ENCODE measurements at regions not wholly inside any gene's neighbourhood (a gene's known extent, or its start where the extent isn't known, plus 50 kb on each side); places are given as distances from the start of the nearest gene placed in this dataset.

GRCh38 chr2:180677200-180677599 is 303.2 kb upstream of the UBE2E3 start:
- H3K27ac ChIP-seq = no peak overlapping the region
- H3K4me2 ChIP-seq (ENCODE audit: low read length) = no peak overlapping the region
- no peak overlapping the region for H2AFZ ChIP-seq
- H3K36me3 ChIP-seq (ENCODE audit: control insufficient read depth, insufficient read depth, low read length) = no peaks in the 10 kb centered on the region
- H3K9me3 ChIP-seq (ENCODE audit: control insufficient read depth, low read length) = no peaks in the 10 kb centered on the region
- TF ChIP-seq CTCF (IDR thresholded peaks at IDR 0.05) = no peak
- no peaks in the 10 kb centered on the region for H3K4me1 ChIP-seq
- H3K27me3 ChIP-seq (ENCODE audit: control insufficient read depth, insufficient read depth, low read length) = no peaks in the 10 kb centered on the region
- H3K79me2 ChIP-seq = no peaks in the 10 kb centered on the region
- H3K9ac ChIP-seq = no peak overlapping the region
- no peak overlapping the region for H3K4me3 ChIP-seq (ENCODE audit: low read depth, low read length)

- Histone ChIP-seq H2AFZ (no peak overlapping the region), H3K27ac (no peak overlapping the region), H3K79me2 (no peaks in the 10 kb centered on the region), H3K4me1 (no peaks in the 10 kb centered on the region), H3K4me2 (ENCODE audit: low read length) (no peak overlapping the region), H3K9ac (no peak overlapping the region), H3K27me3 (ENCODE audit: control insufficient read depth, insufficient read depth, low read length) (no peaks in the 10 kb centered on the region), H3K36me3 (ENCODE audit: control insufficient read depth, insufficient read depth, low read length) (no peaks in the 10 kb centered on the region), H3K4me3 (ENCODE audit: low read depth, low read length) (no peak overlapping the region), H3K9me3 (ENCODE audit: control insufficient read depth, low read length) (no peaks in the 10 kb centered on the region)
- no peak for TF ChIP-seq CTCF (IDR thresholded peaks at IDR 0.05)
Observed at GRCh38 chr2:180676520-180677025, 303.8 kb upstream of the UBE2E3 start.

GRCh38 chr2:180675170-180675569 is 305.2 kb upstream of the UBE2E3 start:
- no peak overlapping the region for H3K9ac ChIP-seq
- TF ChIP-seq CTCF (IDR thresholded peaks at IDR 0.05) = no peak
- H3K27me3 ChIP-seq (ENCODE audit: control insufficient read depth, insufficient read depth, low read length) = no peaks in the 10 kb centered on the region
- no peak overlapping the region for H3K4me3 ChIP-seq (ENCODE audit: low read depth, low read length)
- no peaks in the 10 kb centered on the region for H3K79me2 ChIP-seq
- H3K9me3 ChIP-seq (ENCODE audit: control insufficient read depth, low read length) = no peaks in the 10 kb centered on the region
- H2AFZ ChIP-seq = no peak overlapping the region
- H3K4me1 ChIP-seq = no peaks in the 10 kb centered on the region
- H3K4me2 ChIP-seq (ENCODE audit: low read length) = no peak overlapping the region
- H3K36me3 ChIP-seq (ENCODE audit: control insufficient read depth, insufficient read depth, low read length) = no peaks in the 10 kb centered on the region
- no peak overlapping the region for H3K27ac ChIP-seq

GRCh38 chr2:180672377-180672776 is 308.0 kb upstream of the UBE2E3 start:
- no peak for TF ChIP-seq CTCF (IDR thresholded peaks at IDR 0.05)
- Histone ChIP-seq H3K4me3 (ENCODE audit: low read depth, low read length) (no peak overlapping the region), H3K9me3 (ENCODE audit: control insufficient read depth, low read length) (no peaks in the 10 kb centered on the region), H3K9ac (no peak overlapping the region), H3K4me1 (no peaks in the 10 kb centered on the region), H3K79me2 (no peaks in the 10 kb centered on the region), H2AFZ (no peak overlapping the region), H3K36me3 (ENCODE audit: control insufficient read depth, insufficient read depth, low read length) (no peaks in the 10 kb centered on the region), H3K27ac (no peak overlapping the region), H3K27me3 (ENCODE audit: control insufficient read depth, insufficient read depth, low read length) (no peaks in the 10 kb centered on the region), H3K4me2 (ENCODE audit: low read length) (no peak overlapping the region)

- Histone ChIP-seq H3K27me3 (ENCODE audit: control insufficient read depth, insufficient read depth, low read length) (no peaks in the 10 kb centered on the region), H3K9me3 (ENCODE audit: control insufficient read depth, low read length) (no peaks in the 10 kb centered on the region), H3K4me2 (ENCODE audit: low read length) (no peak overlapping the region), H3K9ac (no peak overlapping the region), H3K4me3 (ENCODE audit: low read depth, low read length) (no peak overlapping the region), H3K4me1 (no peaks in the 10 kb centered on the region), H2AFZ (no peak overlapping the region), H3K79me2 (no peaks in the 10 kb centered on the region), H3K27ac (no peak overlapping the region), H3K36me3 (ENCODE audit: control insufficient read depth, insufficient read depth, low read length) (no peaks in the 10 kb centered on the region)
- no peak for TF ChIP-seq CTCF (IDR thresholded peaks at IDR 0.05)
Observed at GRCh38 chr2:180670302-180671003, 310.0 kb upstream of the UBE2E3 start.

All from parathyroid adenoma (tissue), 2 donors.